Skin of body (tissue), 1 donor: ENCODE measurements at regions not wholly inside any gene's neighbourhood (a gene's known extent, or its start where the extent isn't known, plus 50 kb on each side); places are given as distances from the start of the nearest gene placed in this dataset.

Experiments used
- DNase-seq: peaks from one replicate; lab custom pipeline; 2025; lab: John Stamatoyannopoulos, UW

- DNase-seq = no peak
Measured at GRCh38 chr15:87591582-87591981, 665.0 kb downstream of the NTRK3 start.

- DNase-seq = no peak
Measured at GRCh38 chr15:87591042-87591441, 665.5 kb downstream of the NTRK3 start.

- DNase-seq = no peak
Measured at GRCh38 chr15:87589134-87589533, 667.4 kb downstream of the NTRK3 start.

- DNase-seq = no peak
Measured at GRCh38 chr15:87582169-87582568, 674.4 kb downstream of the NTRK3 start.

GRCh38 chr15:87579537-87579936, 677.0 kb downstream of the NTRK3 start:
- DNase-seq = no peak

- DNase-seq = no peak
Measured at GRCh38 chr15:87578776-87579175, 677.8 kb downstream of the NTRK3 start.

GRCh38 chr15:87577336-87577735, 679.2 kb downstream of the NTRK3 start:
- DNase-seq = peak; percentile 25

- DNase-seq = no peak
Measured at GRCh38 chr15:87576486-87577176, 679.9 kb downstream of the NTRK3 start.

- DNase-seq = peak; percentile 23
Measured at GRCh38 chr15:87575896-87576473, 680.6 kb downstream of the NTRK3 start.

- DNase-seq = no peak
Measured at GRCh38 chr15:87573534-87573933, 683.0 kb downstream of the NTRK3 start.

GRCh38 chr15:87573039-87573438, 683.5 kb downstream of the NTRK3 start:
- DNase-seq = no peak

- DNase-seq = no peak
Measured at GRCh38 chr15:87572381-87572910, 684.1 kb downstream of the NTRK3 start.

GRCh38 chr15:87570206-87570605, 686.3 kb downstream of the NTRK3 start:
- DNase-seq = no peak

GRCh38 chr15:87569581-87569980, 687.0 kb downstream of the NTRK3 start:
- no peak for DNase-seq

GRCh38 chr15:87567406-87568030, 689.0 kb downstream of the NTRK3 start:
- DNase-seq = peak; percentile 99

- peak; percentile 35 for DNase-seq
Measured at GRCh38 chr15:87566236-87566635, 690.3 kb downstream of the NTRK3 start.

- no peak for DNase-seq
Measured at GRCh38 chr15:87564681-87565080, 691.9 kb downstream of the NTRK3 start.

GRCh38 chr15:87563869-87564268, 692.7 kb downstream of the NTRK3 start:
- DNase-seq = no peak

GRCh38 chr15:87562203-87562602, 694.3 kb downstream of the NTRK3 start:
- DNase-seq = no peak

GRCh38 chr15:87561641-87562040, 694.9 kb downstream of the NTRK3 start:
- DNase-seq = no peak

- no peak for DNase-seq
Measured at GRCh38 chr15:87557881-87558280, 698.7 kb downstream of the NTRK3 start.

- DNase-seq = no peak
Measured at GRCh38 chr15:87556886-87557285, 699.7 kb downstream of the NTRK3 start.

GRCh38 chr15:87549860-87550259, 706.7 kb downstream of the NTRK3 start:
- DNase-seq = no peak
